Right renal cortex interstitium (tissue), 3 donors: ENCODE measurements at regions not wholly inside any gene's neighbourhood (a gene's known extent, or its start where the extent isn't known, plus 50 kb on each side); places are given as distances from the start of the nearest gene placed in this dataset.
"Not testable (repeated sequence)": the region's sequence is repeated elsewhere in the genome, so short reads cannot be mapped to it uniquely, and the experiment has no call there.

Source experiments
- DNase-seq, 3 donors: peaks; one replicate each; pipeline ENCODE4 v3.0.0-alpha.2; 2013; ENCODE audit warnings: low read depth in 3 of 3, low spot score in 2 of 3

- not testable (repeated sequence) for DNase-seq
Observed at GRCh38 chr21:10363321-10363720, 158.1 kb upstream of the TPTE start.

- DNase-seq = not testable (repeated sequence)
Observed at GRCh38 chr21:10366210-10366609, 155.2 kb upstream of the TPTE start.

GRCh38 chr21:10367586-10367985 is 153.8 kb upstream of the TPTE start:
- DNase-seq = not testable (repeated sequence)

- DNase-seq = not testable (repeated sequence)
Observed at GRCh38 chr21:10368323-10368798, 153.0 kb upstream of the TPTE start.

GRCh38 chr21:10369289-10369688 is 152.1 kb upstream of the TPTE start:
- not testable (repeated sequence) for DNase-seq

- DNase-seq = not testable (repeated sequence)
Observed at GRCh38 chr21:10377758-10378157, 143.6 kb upstream of the TPTE start.

- DNase-seq = not testable (repeated sequence)
Observed at GRCh38 chr21:10379816-10380215, 141.6 kb upstream of the TPTE start.

- not testable (repeated sequence) for DNase-seq
Observed at GRCh38 chr21:10381687-10382060, 139.7 kb upstream of the TPTE start.

GRCh38 chr21:10382135-10382534 is 139.2 kb upstream of the TPTE start:
- DNase-seq = not testable (repeated sequence)

- DNase-seq = not testable (repeated sequence)
Observed at GRCh38 chr21:10382580-10382979, 138.8 kb upstream of the TPTE start.

GRCh38 chr21:10383571-10383970 is 137.8 kb upstream of the TPTE start:
- DNase-seq = not testable (repeated sequence)

GRCh38 chr21:10384304-10384861 is 137.0 kb upstream of the TPTE start:
- DNase-seq = not testable (repeated sequence)

- not testable (repeated sequence) for DNase-seq
Observed at GRCh38 chr21:10385202-10385601, 136.2 kb upstream of the TPTE start.

- DNase-seq = not testable (repeated sequence)
Observed at GRCh38 chr21:10385898-10386527, 135.4 kb upstream of the TPTE start.

- DNase-seq = not testable (repeated sequence)
Observed at GRCh38 chr21:10387692-10388450, 133.5 kb upstream of the TPTE start.

GRCh38 chr21:10388625-10389024 is 132.8 kb upstream of the TPTE start:
- not testable (repeated sequence) for DNase-seq

GRCh38 chr21:10392301-10392700 is 129.1 kb upstream of the TPTE start:
- not testable (repeated sequence) for DNase-seq

GRCh38 chr21:10395963-10396362 is 125.4 kb upstream of the TPTE start:
- not testable (repeated sequence) for DNase-seq

- not testable (repeated sequence) for DNase-seq
Observed at GRCh38 chr21:10397495-10397915, 123.9 kb upstream of the TPTE start.

- not testable (repeated sequence) for DNase-seq
Observed at GRCh38 chr21:10398692-10399489, 122.5 kb upstream of the TPTE start.
